HG03159 (cell line): ENCODE measurements at regions not wholly inside any gene's neighbourhood (a gene's known extent, or its start where the extent isn't known, plus 50 kb on each side); places are given as distances from the start of the nearest gene placed in this dataset.
"Not testable (repeated sequence)": the region's sequence is repeated elsewhere in the genome, so short reads cannot be mapped to it uniquely, and the experiment has no call there.

Source experiments
- ATAC-seq: cut with Tn5 transposase; IDR thresholded peaks from one replicate; pipeline ENCODE4 v1.9.1; 2021; ENCODE audit warnings: mild to moderate bottlenecking, moderate library complexity; ENCODE audit not compliant: unreplicated experiment

- ATAC-seq: no peak
Measured at GRCh38 chr18:56445422-56445821, 193.0 kb downstream of the TXNL1 start.

- ATAC-seq: no peak
Measured at GRCh38 chr18:56444201-56444600, 194.2 kb downstream of the TXNL1 start.

- no peak for ATAC-seq
Measured at GRCh38 chr18:56443166-56443907, 195.1 kb downstream of the TXNL1 start.

- ATAC-seq: not testable (repeated sequence)
Measured at GRCh38 chr18:56438480-56438879, 199.9 kb downstream of the TXNL1 start.

GRCh38 chr18:56436651-56437050, 201.7 kb downstream of the TXNL1 start:
- ATAC-seq: no peak

- no peak for ATAC-seq
Measured at GRCh38 chr18:56433919-56434318, 204.5 kb downstream of the TXNL1 start.

GRCh38 chr18:56431551-56431950, 206.8 kb downstream of the TXNL1 start:
- no peak for ATAC-seq

- no peak for ATAC-seq
Measured at GRCh38 chr18:56423626-56424025, 214.8 kb downstream of the TXNL1 start.

- ATAC-seq: no peak
Measured at GRCh38 chr18:56421647-56422046, 216.7 kb downstream of the TXNL1 start.

- not testable (repeated sequence) for ATAC-seq
Measured at GRCh38 chr18:56420868-56421267, 217.5 kb downstream of the TXNL1 start.

- ATAC-seq: no peak
Measured at GRCh38 chr18:56414357-56414756, 224.0 kb downstream of the TXNL1 start.

GRCh38 chr18:56413862-56414261, 224.5 kb downstream of the TXNL1 start:
- no peak for ATAC-seq

- ATAC-seq: no peak
Measured at GRCh38 chr18:56412951-56413350, 225.4 kb downstream of the TXNL1 start.

GRCh38 chr18:56409736-56410135, 228.7 kb downstream of the TXNL1 start:
- ATAC-seq: no peak

- ATAC-seq: no peak
Measured at GRCh38 chr18:56407646-56408180, 230.7 kb downstream of the TXNL1 start.

- ATAC-seq: no peak
Measured at GRCh38 chr18:56402872-56403516, 235.4 kb downstream of the TXNL1 start.

GRCh38 chr18:56393870-56394269, 244.5 kb downstream of the TXNL1 start:
- no peak for ATAC-seq

- ATAC-seq: no peak
Measured at GRCh38 chr18:56391931-56392590, 246.3 kb downstream of the TXNL1 start.

- no peak for ATAC-seq
Measured at GRCh38 chr18:56390626-56391025, 247.8 kb downstream of the TXNL1 start.

GRCh38 chr18:56389190-56389589, 249.2 kb downstream of the TXNL1 start:
- no peak for ATAC-seq

GRCh38 chr18:56388571-56388970, 249.8 kb downstream of the TXNL1 start:
- no peak for ATAC-seq

GRCh38 chr18:56386856-56387255, 251.5 kb downstream of the TXNL1 start:
- no peak for ATAC-seq
